Heart left ventricle (tissue), 13 donors: ENCODE measurements at regions not wholly inside any gene's neighbourhood (a gene's known extent, or its start where the extent isn't known, plus 50 kb on each side); places are given as distances from the start of the nearest gene placed in this dataset.

ENCODE experiments used
- POLR2A ChIP-seq, 2 donors: fragments of 450-650 bp; IDR thresholded peaks; one replicate each; pipeline ENCODE4 v1.6.1; 2017; ENCODE audit warnings: antibody characterized with exemption in 2 of 2, mild to moderate bottlenecking in 2 of 2, moderate library complexity in 2 of 2
- TF ChIP-seq, protein P1 (sequence below), 12 donors: fragments of 200-600 bp; sonication (generic) in 4 of 12; IDR thresholded peaks; one replicate each; pipeline versions ENCODE4 v1.5.0 to v1.8.0; 2018 to 2022; ENCODE audit warnings: antibody characterized with exemption in 12 of 12, mild to moderate bottlenecking in 5 of 12
- donor health status: ischemic (EF 13 %, LVEDD 7.1; RV severe dilation, severe dysfunction).
- donor health status: DM: no; HTN: yes; CAD: no.
- donor health status: DM: no; HTN: no; CAD: no.
- donor health status: ischemic (EF 25% LVEDD 6.9; RV normal size, moderate dysfunction).
- donor health status: ischemic (EF 25% LVEDD 5.7; RV mildly dilated, moderate dysfunction).
- donor health status: ischemic (EF 35%, LVEDD 5.7; RV mildly dilated, moderate dysfunction).
- donor health status: nonischemic (EF 11% LVEDD 7.7; RV severe dilation, severe dysfunction).
- donor health status: DM: yes; HTN: yes; CAD: no.
- donor health status: PGD.
- donor health status: ischemic (EF 29% LVEDD 5.4; RV normal size, mild dysfunction).
- donor health status: nonischemic (EF 23%, LVEDD 6.1; RV moderate dilation, normal function).

DNA sequence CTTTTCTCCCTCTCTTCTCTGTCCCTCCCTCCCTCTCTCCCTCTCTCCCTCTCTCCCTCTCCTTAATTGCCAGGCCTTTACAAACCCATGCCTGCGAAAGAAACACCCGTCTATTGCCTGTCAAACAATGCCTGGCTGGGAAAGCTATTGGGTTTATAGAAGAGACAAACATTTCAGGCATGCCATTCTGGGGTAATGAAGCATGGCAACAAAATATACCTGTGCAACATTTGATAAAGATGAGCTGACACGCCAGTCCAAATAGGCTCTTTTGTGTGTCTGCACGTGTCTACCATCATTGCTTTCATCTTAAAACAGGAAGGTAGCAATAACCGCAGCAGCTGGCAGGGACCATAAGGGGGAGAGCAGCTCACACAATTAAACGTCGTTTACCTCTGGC lies 282.1 kb downstream of the ZNF516 start:
- TF ChIP-seq, protein P1, sequence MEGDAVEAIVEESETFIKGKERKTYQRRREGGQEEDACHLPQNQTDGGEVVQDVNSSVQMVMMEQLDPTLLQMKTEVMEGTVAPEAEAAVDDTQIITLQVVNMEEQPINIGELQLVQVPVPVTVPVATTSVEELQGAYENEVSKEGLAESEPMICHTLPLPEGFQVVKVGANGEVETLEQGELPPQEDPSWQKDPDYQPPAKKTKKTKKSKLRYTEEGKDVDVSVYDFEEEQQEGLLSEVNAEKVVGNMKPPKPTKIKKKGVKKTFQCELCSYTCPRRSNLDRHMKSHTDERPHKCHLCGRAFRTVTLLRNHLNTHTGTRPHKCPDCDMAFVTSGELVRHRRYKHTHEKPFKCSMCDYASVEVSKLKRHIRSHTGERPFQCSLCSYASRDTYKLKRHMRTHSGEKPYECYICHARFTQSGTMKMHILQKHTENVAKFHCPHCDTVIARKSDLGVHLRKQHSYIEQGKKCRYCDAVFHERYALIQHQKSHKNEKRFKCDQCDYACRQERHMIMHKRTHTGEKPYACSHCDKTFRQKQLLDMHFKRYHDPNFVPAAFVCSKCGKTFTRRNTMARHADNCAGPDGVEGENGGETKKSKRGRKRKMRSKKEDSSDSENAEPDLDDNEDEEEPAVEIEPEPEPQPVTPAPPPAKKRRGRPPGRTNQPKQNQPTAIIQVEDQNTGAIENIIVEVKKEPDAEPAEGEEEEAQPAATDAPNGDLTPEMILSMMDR (IDR thresholded peaks at IDR 0.05), result no peak
- TF ChIP-seq POLR2A (IDR thresholded peaks at IDR 0.05), result no peak
